GM19452 (cell line): ENCODE measurements at regions not wholly inside any gene's neighbourhood (a gene's known extent, or its start where the extent isn't known, plus 50 kb on each side); places are given as distances from the start of the nearest gene placed in this dataset.

Experiments used
- ATAC-seq: cut with Tn5 transposase; IDR thresholded peaks from one replicate; pipeline ENCODE4 v1.9.1; 2021; ENCODE audit not compliant: unreplicated experiment

DNA sequence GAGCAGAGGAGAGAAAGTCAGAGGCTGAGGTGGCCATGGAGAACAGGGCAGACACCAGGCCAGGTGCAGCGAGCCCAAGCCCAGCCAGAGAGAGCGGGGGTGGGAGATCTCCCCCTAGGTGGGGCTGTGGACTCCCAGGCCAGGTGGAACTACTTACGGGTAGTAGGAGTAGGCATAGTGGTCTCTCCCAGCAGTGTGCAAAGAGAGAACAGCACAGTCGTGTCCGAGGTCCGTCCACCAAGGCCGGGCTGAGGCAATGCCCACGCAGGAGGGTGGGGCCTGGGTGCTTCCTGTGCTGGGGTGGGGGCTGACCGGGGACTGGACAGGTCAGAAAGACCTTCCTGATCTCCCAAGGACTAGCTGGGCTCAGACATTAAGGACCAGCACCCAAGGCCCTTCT, 263.7 kb downstream of the PTPRU start:
- no peak for ATAC-seq

DNA sequence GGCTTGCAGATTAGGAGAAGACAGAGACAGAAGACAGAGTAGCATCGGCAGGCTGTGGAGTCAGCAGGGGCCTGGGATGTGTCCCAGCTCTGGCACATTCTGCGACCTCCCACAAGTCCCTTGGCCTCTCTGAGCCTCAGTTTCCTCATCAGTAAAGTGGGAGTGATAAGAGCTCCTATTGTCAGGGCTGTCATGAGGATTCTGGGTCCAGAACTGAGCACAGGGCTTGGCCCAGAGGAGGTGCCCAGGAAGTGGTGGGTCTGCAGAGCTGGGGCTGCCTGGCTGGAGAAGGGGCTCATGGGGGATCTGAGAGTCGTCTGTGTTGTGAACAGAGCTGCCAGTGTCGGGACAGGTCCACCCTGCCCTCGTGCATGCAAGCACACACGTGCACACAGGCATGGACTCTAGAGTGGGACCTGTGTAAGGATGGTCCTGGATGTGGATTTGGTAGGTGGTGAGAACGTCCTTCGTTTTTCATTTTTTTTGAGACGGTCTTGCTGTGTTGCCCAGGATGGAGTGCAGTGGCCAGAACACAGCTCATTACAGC, 262.9 kb downstream of the PTPRU start:
- no peak for ATAC-seq

DNA sequence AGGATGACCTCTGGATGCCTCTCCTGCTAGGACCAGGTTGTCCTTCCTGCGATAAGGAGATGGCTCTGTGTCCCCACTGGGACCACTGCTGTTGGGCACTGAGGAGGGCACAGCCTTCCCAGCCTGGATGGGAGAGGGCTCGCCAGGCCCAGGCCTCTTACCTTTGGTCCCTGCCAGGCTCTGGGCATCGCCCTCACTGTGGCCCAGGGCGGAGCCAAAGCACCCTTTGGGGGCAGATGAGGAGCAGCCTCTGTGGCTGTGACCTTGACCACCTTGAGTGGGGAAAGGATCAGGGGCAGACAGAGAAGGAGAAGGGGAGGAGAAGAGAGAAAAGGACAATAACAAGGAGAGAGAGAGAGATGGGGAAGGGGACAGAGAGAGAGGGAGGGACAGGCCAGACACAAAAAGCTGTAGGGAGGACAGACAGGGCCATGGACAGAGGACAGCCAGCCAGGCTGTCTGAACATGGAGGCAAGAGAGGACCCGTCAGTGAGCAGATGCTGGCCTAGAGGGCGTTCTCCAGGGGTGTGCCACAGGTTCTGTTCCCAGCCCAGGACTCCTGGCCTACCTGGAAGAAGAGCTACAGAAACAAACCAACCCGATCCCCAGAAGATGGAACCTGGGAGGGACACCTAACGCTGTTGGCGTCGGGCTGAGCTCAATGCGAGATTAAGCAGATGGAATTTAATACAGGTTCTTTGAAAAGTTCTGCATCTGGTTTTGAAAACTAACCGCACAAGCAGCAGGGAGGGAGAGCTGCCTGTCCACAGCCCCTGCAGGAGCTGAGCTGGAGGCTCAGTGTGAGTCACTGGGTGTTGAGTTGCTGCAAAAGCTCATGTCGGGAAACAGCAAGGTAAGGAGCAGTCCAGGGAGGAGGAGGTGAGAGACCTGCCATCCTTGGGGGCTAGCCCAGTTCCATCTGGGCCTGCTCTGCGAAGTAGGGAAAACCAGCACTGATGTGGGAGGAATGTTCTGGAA, 262.1 kb downstream of the PTPRU start:
- ATAC-seq = no peak

DNA sequence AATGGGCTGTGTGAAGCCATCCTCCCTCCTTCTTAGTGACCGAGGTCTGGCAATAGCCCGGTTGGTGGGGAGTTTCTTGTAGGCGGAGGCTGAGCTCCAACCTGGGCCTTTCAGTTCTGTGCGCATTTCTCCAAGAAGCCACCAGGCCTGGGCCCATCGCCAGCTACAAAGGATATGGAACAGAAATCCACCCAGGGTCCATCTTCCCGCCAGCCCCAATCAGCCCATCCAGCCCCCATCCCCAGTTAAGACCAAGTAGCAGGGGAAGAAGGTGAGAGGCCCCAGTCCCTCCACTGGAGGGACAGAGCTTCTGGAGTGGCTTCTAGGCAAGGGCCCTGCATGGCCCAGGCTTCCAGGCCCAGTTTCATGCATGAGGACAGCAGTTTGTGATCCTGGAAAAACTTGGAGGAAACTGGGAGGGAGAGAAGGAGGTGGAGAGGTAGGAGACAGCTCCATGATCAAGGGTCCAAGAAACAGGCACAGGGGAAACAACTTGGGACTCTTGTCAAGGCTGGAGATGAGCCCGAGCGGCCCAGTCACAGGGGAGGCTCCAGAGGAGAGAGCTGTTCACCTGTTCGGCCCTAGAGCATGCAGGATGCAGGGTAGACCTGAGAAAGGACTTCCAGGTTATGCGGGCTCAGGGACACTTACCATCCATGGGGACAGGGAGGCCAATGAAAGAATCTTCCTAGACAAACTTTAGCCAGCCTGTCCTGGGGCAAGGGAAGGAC, 261.2 kb downstream of the PTPRU start:
- ATAC-seq = no peak

DNA sequence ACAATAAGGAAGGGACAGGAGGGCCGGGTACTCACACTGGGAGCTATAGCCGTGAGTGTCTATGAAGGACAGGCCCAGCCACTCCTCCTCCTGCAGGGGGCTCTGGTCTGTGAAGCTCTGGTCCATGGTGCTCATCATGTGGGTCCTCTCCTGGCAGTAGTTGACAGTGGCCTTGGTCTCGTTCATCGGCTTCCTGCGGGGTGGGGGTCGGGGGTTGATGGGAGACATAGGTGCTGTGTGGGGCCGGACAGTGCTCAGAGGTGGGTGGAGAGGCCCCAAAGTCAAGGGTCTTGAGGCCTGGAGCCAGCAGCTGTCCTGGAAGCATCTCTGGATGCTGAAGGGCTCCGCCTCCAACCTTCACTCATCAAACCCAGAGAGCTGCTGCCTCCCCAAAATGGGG, 260.4 kb downstream of the PTPRU start:
- no peak for ATAC-seq

DNA sequence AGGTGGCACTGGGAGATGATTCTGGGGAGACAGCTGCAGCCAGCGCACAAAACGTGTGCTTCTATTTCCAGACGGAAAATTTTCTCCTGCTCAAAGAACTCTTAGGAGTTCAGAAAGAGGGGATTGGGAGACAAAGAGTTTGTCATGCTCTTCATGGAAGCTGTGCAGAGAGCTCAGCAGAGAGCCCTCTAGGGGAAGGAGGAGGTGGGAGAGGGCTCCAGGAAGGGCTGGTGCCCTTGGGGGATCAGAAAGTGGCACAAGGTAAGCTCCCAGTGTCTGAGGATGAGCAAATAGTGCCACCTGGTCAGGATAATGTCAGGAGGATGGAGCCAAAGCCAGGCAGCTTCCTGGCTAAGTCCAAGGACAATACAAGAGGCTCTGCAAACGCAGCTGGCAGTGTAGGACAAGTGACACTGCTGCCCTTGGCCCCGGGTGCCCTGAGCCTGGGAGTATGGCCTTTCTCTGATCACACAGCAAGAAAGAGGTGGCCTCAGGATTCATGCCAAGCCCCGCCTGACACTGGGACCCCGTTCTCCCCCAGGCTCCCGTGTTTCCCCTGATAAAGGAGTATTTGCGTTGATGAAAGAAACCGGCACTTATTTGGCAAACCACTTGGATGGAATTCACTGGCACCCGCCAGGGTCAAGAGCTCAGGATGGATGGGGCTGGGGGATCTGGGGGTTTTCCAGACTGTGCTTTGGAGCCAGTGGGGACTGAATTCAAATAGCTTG, 254.0 kb downstream of the PTPRU start:
- ATAC-seq = no peak

DNA sequence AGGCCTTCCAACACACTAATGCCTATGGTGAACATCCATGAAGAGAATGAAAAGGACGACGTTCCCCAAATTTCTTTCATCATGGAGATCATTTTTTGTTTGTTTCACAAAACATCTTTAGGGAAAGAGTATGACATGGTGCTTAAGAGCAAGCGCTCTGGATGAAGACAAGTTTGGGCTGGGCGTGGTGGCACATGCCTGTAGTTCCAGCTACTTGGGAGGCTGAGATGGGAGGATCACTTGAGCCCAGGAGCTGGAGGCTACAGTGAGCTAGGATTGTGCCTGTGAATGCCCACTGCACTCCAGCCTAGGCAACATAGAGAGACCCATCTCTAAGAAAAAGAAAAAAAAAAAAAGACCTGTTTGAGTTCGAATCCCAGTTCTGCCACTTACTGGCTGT, 253.1 kb downstream of the PTPRU start:
- no peak for ATAC-seq

DNA sequence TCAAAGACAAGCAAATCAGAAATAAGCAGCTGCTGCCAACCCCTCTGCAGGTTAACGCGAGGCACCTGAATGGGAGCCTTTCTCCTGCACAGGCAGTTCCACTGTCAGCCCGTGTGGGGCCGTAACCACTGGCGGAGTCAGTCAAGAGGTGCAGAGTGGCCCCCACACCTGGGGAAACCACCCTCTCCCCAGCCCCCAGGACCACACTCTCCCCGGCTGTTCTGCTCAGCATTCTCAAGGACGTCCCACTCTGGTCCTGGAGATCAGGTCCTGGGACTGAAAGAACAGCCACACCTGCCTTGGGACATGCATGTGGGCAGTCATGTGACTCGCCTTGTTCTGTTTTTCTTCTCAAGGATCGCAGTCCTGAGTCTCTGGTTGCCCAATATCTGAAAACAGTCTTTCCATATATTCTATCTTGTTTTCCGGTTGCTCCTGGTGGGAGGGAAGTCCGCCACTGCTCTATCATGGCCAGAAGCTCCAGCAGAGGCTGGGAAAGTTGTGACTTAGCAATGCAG, 252.5 kb downstream of the PTPRU start:
- no peak for ATAC-seq

DNA sequence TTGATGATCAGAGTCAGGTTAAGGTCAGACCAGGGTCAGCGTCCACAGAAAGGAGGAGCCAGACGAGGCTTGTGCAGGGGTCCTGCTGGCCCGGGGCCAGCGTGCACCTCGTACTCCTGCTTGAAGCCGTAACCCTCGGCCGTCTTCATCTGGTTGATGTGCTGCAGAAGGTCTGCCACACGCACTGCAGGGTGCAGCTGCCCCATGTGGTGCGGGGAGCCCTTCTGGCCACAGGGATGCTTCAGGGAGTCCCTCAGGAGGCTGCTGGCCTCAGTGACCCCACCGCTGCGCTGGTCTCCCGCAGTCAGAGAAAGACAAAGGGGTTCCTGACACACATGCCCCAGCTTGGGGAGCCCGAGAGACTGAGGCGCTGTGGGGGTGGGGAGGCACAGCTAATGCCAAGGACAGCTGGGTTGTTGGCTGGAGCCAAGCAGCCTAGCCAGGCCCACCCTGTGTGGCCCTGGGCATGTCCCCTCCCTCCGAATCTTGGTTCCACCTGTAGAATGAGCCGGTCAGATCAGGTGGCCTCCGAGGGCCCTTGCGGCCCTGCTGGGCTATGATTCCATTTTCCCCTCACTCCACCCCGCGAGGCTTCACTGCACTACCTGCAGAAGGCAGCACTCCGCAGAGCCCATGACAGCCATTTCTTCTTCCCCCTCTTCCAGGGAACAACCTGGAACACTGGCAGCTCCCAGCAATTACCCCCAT, 251.9 kb downstream of the PTPRU start:
- no peak for ATAC-seq

DNA sequence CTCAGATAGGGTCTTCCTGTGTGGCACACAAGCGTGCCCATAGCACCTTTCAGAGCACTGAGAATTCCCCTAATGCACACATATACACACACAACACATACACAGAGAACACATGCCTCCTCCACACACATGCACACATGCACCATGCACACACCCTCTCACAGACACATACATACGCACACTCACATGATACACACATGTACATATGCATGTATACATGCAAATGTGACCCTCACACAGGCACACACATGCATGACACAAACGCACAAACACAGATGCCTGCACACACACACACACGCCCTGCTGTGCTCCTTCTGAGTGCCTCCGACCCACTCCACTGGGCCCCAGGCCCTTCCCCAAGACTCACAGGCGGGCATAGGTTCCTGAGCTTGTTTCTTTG, 251.0 kb downstream of the PTPRU start:
- ATAC-seq = no peak

DNA sequence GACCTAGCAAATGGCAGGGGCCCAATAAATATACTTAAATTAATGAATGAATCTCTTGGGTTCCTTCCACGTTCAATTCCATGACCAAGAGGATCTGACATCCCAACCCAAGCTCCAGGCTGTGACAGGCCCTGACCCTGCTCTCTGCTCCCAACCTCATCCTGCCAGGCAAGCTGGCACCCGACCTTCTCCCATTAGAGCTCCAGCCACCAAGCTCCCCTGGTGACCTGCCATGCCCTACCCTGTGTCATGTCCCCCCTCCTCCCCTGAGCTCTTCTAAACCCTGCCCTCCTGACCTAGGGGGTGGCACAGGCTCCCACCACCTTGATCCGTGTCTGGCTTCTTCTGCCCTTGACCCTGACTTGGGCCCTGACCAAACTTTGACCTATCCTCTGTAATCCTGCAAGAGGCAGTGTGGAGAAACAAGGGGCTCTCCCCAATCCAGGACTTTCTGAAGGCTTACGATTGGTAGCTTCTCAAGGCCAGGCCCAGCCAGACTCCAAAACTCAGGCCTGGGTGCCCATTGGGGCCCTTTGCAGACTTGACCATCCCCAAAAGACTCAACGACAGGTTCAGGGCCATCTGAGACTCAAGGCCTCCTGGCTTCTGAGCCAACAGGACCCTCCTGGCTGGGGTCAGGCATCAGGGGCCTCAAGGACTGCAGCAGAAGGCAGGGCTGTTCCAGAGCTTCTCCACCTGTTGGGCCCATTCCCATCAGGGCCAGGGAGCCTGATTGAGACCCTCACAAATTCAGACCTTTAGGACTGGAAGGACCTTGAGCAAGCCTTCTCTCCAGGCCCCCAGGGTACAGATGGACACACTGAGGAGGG, 249.0 kb downstream of the PTPRU start:
- no peak for ATAC-seq

DNA sequence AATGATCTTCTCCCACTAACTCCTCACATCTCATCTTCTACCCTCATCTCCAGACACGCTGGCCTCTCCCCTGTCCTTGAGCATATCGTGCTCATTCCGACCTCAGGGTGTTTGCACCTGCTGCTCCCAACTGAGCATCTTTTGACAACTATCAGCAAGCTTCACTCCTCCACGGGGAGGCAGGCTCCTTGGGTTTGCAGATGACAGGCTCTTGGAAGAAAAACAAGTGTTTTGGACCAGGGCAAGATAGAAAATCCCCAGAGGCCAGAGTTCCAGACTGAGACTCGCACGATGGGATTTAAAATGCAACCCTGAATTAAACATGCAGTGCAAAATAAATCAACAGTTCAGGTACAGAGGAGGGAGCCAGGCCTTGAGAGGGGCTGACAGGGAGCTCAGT, 246.7 kb downstream of the PTPRU start:
- no peak for ATAC-seq

DNA sequence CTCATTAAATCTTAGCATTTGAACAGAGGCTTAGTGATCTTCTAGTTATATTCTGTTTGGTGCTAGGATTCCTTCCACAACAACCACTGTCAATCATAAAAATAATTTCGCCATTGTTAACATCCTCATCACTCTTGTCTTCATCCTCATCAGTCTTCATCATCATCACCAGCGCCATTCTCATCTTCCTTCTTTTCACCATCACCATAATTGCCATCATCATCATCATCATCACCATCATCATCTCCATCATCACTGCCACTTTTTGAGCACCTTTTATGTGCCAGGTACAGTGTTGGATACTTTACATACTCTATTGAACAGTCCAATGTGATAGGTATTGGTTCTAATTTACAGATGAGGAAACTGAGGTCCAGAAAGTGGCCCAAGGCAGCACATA, 245.7 kb downstream of the PTPRU start:
- ATAC-seq = no peak

DNA sequence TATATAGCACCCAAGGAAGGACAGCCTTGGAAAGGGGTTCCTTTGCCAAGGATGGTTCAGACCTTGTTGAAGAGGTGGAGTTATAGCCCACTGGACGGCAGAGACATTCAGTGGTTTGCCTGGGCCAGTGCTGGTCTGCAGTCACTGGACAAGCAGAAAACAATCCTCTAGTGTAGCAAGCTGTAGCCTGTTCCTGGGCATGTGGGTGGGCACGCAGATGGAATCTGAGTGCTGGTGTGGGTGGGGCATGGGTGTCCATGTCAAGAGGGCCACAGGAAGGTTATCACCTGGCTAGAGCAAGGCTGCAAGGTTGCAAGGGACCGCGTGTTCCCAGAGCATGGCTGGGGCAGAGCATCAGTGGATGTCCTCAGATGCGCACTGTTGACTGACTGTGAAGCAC, 244.7 kb downstream of the PTPRU start:
- no peak for ATAC-seq

DNA sequence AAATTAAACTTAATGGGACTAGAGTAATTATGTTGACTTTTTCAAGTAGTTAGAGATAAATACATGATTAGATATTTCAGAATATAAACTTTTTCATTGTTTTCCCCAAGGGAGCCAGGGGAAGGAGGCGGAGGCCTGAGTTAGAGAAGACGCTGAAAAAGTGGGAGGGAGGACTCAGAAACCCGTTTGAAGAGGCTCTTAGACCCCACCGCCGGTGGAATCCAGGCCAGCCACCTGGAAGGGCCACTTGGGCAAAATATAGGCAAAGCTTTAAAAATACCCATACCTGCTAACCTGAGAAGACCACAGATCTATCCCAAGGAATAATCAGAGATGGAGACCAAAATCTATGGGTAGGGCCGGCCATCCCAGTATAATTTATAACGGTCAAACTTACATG, 242.6 kb downstream of the PTPRU start:
- no peak for ATAC-seq

DNA sequence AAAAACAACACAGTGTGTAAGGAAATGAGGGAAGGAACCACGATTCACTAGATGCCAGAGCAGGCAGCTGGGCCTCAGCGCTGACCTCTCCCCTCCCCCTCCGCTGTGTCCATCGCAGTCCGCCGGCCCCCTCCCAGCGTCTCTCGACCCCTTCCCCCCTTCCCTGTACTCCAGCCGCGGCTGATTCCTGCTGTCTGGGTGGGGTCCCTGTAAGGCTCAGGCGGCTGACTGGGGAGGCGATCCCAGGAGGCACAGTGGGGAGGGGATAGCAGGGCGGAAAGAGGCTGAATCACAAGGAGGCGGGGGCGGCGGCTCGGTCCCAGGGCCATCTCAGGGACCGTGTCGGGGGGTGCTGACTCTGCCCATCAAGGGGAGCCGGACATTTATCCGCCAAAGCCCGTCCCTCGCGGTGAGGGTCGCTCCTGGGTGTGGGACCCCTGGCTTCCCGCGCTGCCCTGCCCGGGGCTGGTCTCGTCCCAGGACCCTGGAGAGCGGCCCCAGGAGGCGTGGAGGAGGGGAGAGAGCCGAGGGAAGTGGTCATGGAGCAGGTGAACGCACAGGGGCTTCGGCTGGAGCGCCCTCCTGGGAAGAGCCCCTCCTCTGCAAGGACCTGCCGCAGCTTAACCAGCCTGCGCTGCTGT, 241.9 kb downstream of the PTPRU start:
- no peak for ATAC-seq

DNA sequence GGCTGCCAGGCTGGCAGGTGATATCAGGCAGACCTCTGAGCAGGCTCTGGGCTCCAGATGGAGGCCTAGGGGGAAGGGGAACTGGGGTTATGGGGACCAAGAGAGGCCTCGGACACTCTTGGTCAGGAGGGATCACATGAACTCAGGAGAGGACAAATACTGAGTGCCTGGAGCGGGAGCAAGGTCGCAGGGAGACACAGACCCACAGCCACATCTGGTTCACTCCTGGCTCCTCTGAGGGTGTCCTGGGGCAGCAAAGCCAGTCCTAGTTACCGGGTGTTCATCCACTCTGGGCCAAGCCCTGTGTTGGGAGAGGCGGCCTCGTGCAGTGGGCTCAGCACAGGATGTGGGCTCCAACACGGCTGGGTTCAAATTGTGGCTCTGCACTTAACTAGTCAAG, 239.0 kb downstream of the PTPRU start:
- no peak for ATAC-seq

DNA sequence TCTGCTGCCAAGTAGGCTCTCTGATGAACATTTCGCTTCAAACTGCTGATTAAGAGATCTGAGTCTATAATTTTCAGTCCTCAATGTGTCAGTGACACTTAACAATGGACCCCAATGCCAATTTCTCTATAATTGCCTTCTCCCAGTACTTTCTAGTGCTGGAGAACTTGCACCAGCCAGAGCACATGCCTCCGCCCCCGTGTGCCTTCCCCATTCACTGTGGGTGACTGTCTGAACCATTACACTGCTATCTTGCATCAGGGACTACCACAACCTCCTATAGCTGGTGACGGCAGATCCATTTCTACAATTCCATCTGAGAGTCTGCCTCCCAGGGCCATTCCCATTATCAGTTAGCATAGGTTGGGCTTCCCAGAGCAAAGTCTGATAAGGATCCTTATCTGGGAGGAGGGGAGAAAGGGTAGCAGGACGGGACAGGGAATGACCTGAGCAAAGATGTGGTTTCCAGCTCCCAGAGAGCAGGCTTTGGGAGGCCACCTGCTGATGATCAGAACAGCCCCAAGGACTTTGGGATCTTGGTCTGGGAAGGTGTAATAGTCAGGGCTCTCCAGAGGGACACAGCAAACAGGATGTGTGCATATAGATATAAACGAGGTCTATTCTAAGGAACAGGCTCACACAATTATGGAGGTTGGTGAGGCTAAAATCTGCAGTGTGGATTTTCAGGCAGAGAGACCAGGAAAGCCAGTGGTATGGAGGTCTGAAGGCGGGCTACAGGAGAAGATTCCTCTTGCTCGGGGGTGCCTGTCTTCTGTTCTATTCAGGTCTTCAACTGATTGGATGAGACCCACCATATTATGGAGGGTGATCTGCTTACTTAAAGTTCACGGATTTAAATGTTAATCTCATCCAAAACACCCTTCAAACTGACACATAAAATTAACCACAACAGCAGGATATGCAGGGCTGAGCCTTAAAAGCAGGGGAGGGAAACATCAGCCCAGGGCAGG, 238.2 kb downstream of the PTPRU start:
- no peak for ATAC-seq
